Endothelial cell (in vitro differentiated cells): ENCODE measurements at regions not wholly inside any gene's neighbourhood (a gene's known extent, or its start where the extent isn't known, plus 50 kb on each side); places are given as distances from the start of the nearest gene placed in this dataset.
"Not testable (repeated sequence)": the region's sequence is repeated elsewhere in the genome, so short reads cannot be mapped to it uniquely, and the experiment has no call there.

Experiments
- DNase-seq: peaks from one replicate; pipeline ENCODE4 v3.0.0; 2021; ENCODE audit warnings: low spot score
- H3K27ac Mint-ChIP-seq: one replicate; pipeline ENCODE4 v1.8.0; 2021; ENCODE audit warnings: mixed read lengths, inconsistent platforms; ENCODE audit not compliant: unreplicated experiment
- H3K27me3 Mint-ChIP-seq: one replicate; pipeline ENCODE4 v1.8.0; 2021; ENCODE audit warnings: mild to moderate bottlenecking, moderate library complexity, mixed read lengths, inconsistent platforms; ENCODE audit not compliant: unreplicated experiment
- H3K36me3 Mint-ChIP-seq: one replicate; pipeline ENCODE4 v1.8.0; 2021; ENCODE audit warnings: mild to moderate bottlenecking, low read depth, mixed read lengths, inconsistent platforms; ENCODE audit not compliant: unreplicated experiment
- H3K4me1 Mint-ChIP-seq: one replicate; pipeline ENCODE4 v1.8.0; 2021; ENCODE audit warnings: mild to moderate bottlenecking, mixed read lengths, inconsistent platforms; ENCODE audit not compliant: unreplicated experiment
- H3K4me3 Mint-ChIP-seq: one replicate; pipeline ENCODE4 v1.8.0; 2021; ENCODE audit warnings: mild to moderate bottlenecking, mixed read lengths, inconsistent platforms; ENCODE audit not compliant: unreplicated experiment
- H3K9me3 Mint-ChIP-seq: one replicate; pipeline ENCODE4 v1.8.0; 2021; ENCODE audit warnings: mixed read lengths, inconsistent platforms; ENCODE audit not compliant: unreplicated experiment
- CTCF ChIP-seq: fragments of 200-600 bp; sonication (generic); IDR thresholded peaks from one replicate; pipeline ENCODE4 v1.5.0; 2021; ENCODE audit warnings: antibody characterized with exemption; ENCODE audit not compliant: unreplicated experiment

GRCh38 chr3:26931896-26932295 is 309.3 kb downstream of the LRRC3B start:
- Mint-ChIP-seq H3K9me3 (no peaks in the 10 kb centered on the region), H3K4me1 (no peaks in the 10 kb centered on the region), H3K36me3 (no peaks in the 10 kb centered on the region), H3K27ac (no peak overlapping the region), H3K27me3 (no peaks in the 10 kb centered on the region), H3K4me3 (no peak overlapping the region)
- no peak for TF ChIP-seq CTCF
- no peak for DNase-seq

- Mint-ChIP-seq H3K27me3 (no peaks in the 10 kb centered on the region), H3K9me3 (no peaks in the 10 kb centered on the region), H3K27ac (no peak overlapping the region), H3K4me3 (no peak overlapping the region), H3K4me1 (no peaks in the 10 kb centered on the region), H3K36me3 (no peaks in the 10 kb centered on the region)
- no peak for TF ChIP-seq CTCF
- no peak for DNase-seq
Measured at GRCh38 chr3:26932752-26933151, 310.2 kb downstream of the LRRC3B start.

- not testable (repeated sequence) for H3K4me1 Mint-ChIP-seq, H3K27me3 Mint-ChIP-seq, H3K36me3 Mint-ChIP-seq, H3K4me3 Mint-ChIP-seq, H3K27ac Mint-ChIP-seq, DNase-seq, H3K9me3 Mint-ChIP-seq
Measured at GRCh38 chr3:26945480-26945879, 322.9 kb downstream of the LRRC3B start.

- no peak for TF ChIP-seq CTCF
- no peaks in the 10 kb centered on the region for H3K9me3 Mint-ChIP-seq
- H3K36me3 Mint-ChIP-seq: no peaks in the 10 kb centered on the region
- H3K27me3 Mint-ChIP-seq: no peaks in the 10 kb centered on the region
- H3K4me3 Mint-ChIP-seq: no peak overlapping the region
- H3K27ac Mint-ChIP-seq: no peak overlapping the region
- DNase-seq: no peak
- H3K4me1 Mint-ChIP-seq: no peaks in the 10 kb centered on the region
Measured at GRCh38 chr3:26960382-26960781, 337.8 kb downstream of the LRRC3B start.

GRCh38 chr3:26962492-26963360 is 340.2 kb downstream of the LRRC3B start:
- no peak for TF ChIP-seq CTCF
- DNase-seq: no peak
- no peak overlapping the region for H3K4me3 Mint-ChIP-seq
- H3K9me3 Mint-ChIP-seq: no peaks in the 10 kb centered on the region
- no peaks in the 10 kb centered on the region for H3K27me3 Mint-ChIP-seq
- H3K36me3 Mint-ChIP-seq: no peaks in the 10 kb centered on the region
- no peaks in the 10 kb centered on the region for H3K4me1 Mint-ChIP-seq
- H3K27ac Mint-ChIP-seq: no peak overlapping the region
